MCF 10A (cell line): ENCODE measurements at regions not wholly inside any gene's neighbourhood (a gene's known extent, or its start where the extent isn't known, plus 50 kb on each side); places are given as distances from the start of the nearest gene placed in this dataset.

Experiments used
- BruUV-seq: library from RNA; stranded (reverse); fragments of 400-500 nt; replicated peaks from 2 replicates; lab custom pipeline; 2021; lab: Mats Ljungman, UMichigan
- CTCF ChIA-PET: fragments of 300-600 bp; sonication (Branson Sonifier 250); formaldehyde crosslinking; extraction: SDS; loops from one replicate; lab custom pipeline; 2021; ENCODE audit warnings: antibody characterized with exemption, inconsistent platforms; lab: Yijun Ruan, JAX
- POLR2A ChIA-PET: fragments of 300-600, 350-650 bp; sonication (Branson Sonifier 250); formaldehyde crosslinking; extraction: SDS; loops from one replicate; lab custom pipeline; 2020; ENCODE audit warnings: antibody characterized with exemption, inconsistent platforms; lab: Yijun Ruan, JAX
- DNase-seq: peaks from one replicate; pipeline ENCODE4 v3.0.0-alpha.2; 2018; ENCODE audit not compliant: unreplicated experiment
- H3K27ac Mint-ChIP-seq: one replicate; pipeline ENCODE4 v1.8.0; 2022; ENCODE audit warnings: mild to moderate bottlenecking, low read depth, mixed read lengths; ENCODE audit not compliant: unreplicated experiment
- H3K27me3 Mint-ChIP-seq: one replicate; pipeline ENCODE4 v1.8.0; 2022; ENCODE audit warnings: mixed read lengths; ENCODE audit not compliant: insufficient read depth, unreplicated experiment
- H3K36me3 Mint-ChIP-seq: one replicate; pipeline ENCODE4 v1.8.0; 2022; ENCODE audit warnings: mild to moderate bottlenecking, moderate library complexity, mixed read lengths; ENCODE audit not compliant: insufficient read depth, unreplicated experiment
- H3K4me1 Mint-ChIP-seq: one replicate; pipeline ENCODE4 v1.8.0; 2022; ENCODE audit warnings: mixed read lengths; ENCODE audit not compliant: insufficient read depth, unreplicated experiment
- H3K4me3 Mint-ChIP-seq: one replicate; pipeline ENCODE4 v1.8.0; 2022; ENCODE audit warnings: mild to moderate bottlenecking, moderate library complexity, mixed read lengths; ENCODE audit not compliant: unreplicated experiment
- H3K9me3 Mint-ChIP-seq: one replicate; pipeline ENCODE4 v1.8.0; 2022; ENCODE audit warnings: mixed read lengths; ENCODE audit not compliant: unreplicated experiment
- CTCF ChIP-seq: fragments of 200-600 bp; IDR thresholded peaks from one replicate; pipeline ENCODE4 v1.8.0; 2022; ENCODE audit warnings: antibody characterized with exemption, mild to moderate bottlenecking; ENCODE audit not compliant: unreplicated experiment
- intact Hi-C: fragments of 100-400 bp; cut with micrococcal nuclease; formaldehyde crosslinking; loops from 2 replicates; pipeline ENCODE4 v1.14.1; 2022

- ChIA-PET POLR2A (interaction anchor here (0.7 to 1.0 kb wide), 2 partner anchors 10 to 330 kb away, joined by 3 read pairs; no protein-coding TSS in a partner anchor), CTCF (interaction anchor here (0.9 kb wide), 1 partner anchor 679 kb away, joined by 3 read pairs; no protein-coding TSS in a partner anchor)
- TF ChIP-seq CTCF, result no peak
- no peak overlapping the region for H3K27ac Mint-ChIP-seq
- H3K4me1 Mint-ChIP-seq, result peaks cover 6% of the 10 kb centered on the region
- H3K9me3 Mint-ChIP-seq, result peaks cover 9% of the 10 kb centered on the region
- no peaks in the 10 kb centered on the region for H3K27me3 Mint-ChIP-seq
- BruUV-seq, result no TSS peak
- intact Hi-C loops, result no loop called here
- DNase-seq, result peak; percentile 22
- H3K36me3 Mint-ChIP-seq, result peaks cover 5% of the 10 kb centered on the region
- no peak overlapping the region for H3K4me3 Mint-ChIP-seq
These were observed 231.7 kb downstream of the FSIP2 start for GRCh38 chr2:185970148-185970852.

- Mint-ChIP-seq H3K36me3 (no peaks in the 10 kb centered on the region), H3K27ac (peak overlapping the region; percentile 43), H3K27me3 (no peaks in the 10 kb centered on the region), H3K4me1 (peaks cover 17% of the 10 kb centered on the region), H3K4me3 (no peak overlapping the region), H3K9me3 (peaks cover 3% of the 10 kb centered on the region)
- ChIA-PET POLR2A (interaction anchor here (0.6 to 1.3 kb wide), 4 partner anchors 13 to 525 kb away, joined by 3 to 4 read pairs (median 3); no protein-coding TSS in a partner anchor), CTCF (interaction anchor here (0.5 to 2.4 kb wide), 7 partner anchors 81 to 507 kb away, joined by 3 to 8 read pairs (median 4); partner anchors contain the start of gene ZC3H15)
- TF ChIP-seq CTCF, result no peak
- intact Hi-C loops, result loop anchor here (1.0 kb wide), 2 partner anchors 277 to 481 kb away; no protein-coding TSS in a partner anchor
- BruUV-seq, result TSS peak; percentile 31
- peak; percentile 36 for DNase-seq
These were observed 240.2 kb downstream of the FSIP2 start for GRCh38 chr2:185978634-185979407.

GRCh38 chr2:185979546-185980071 lies 241.0 kb downstream of the FSIP2 start:
- Mint-ChIP-seq H3K27ac (peak overlapping the region; percentile 43), H3K36me3 (no peaks in the 10 kb centered on the region), H3K4me3 (no peak overlapping the region), H3K27me3 (no peaks in the 10 kb centered on the region), H3K9me3 (no peaks in the 10 kb centered on the region), H3K4me1 (peaks cover 17% of the 10 kb centered on the region)
- ChIA-PET CTCF (interaction anchor here (0.5 to 2.4 kb wide), 7 partner anchors 80 to 506 kb away, joined by 3 to 8 read pairs (median 4); partner anchors contain the start of gene ZC3H15), POLR2A (interaction anchor here (0.6 to 1.3 kb wide), 5 partner anchors 12 to 524 kb away, joined by 3 to 4 read pairs (median 3); no protein-coding TSS in a partner anchor)
- no TSS peak for BruUV-seq
- peak; percentile 66 for DNase-seq
- intact Hi-C loops, result loop anchor here (1.0 kb wide), 2 partner anchors 277 to 481 kb away; no protein-coding TSS in a partner anchor
- no peak for TF ChIP-seq CTCF
